ENCODE measurements at regions not wholly inside any gene's neighbourhood (a gene's known extent, or its start where the extent isn't known, plus 50 kb on each side); places are given as distances from the start of the nearest gene placed in this dataset.

GRCh38 chr12:39122562-39123204 lies 217.3 kb upstream of the CPNE8 start:
- no peak for TF ChIP-seq RXRA (IDR thresholded peaks at IDR 0.05)
- no peak for TF ChIP-seq GABPA (IDR thresholded peaks at IDR 0.05 in 1 of 2, conservative IDR thresholded peaks at IDR 0.05 in 1 of 2)
- TF ChIP-seq NR2F2 (IDR thresholded peaks at IDR 0.05): no peak
- no peak for TF ChIP-seq ZBTB33 (IDR thresholded peaks at IDR 0.05)
- TF ChIP-seq JUND (IDR thresholded peaks at IDR 0.05): no peak
- TF ChIP-seq SP1 (IDR thresholded peaks at IDR 0.05): no peak
- Histone ChIP-seq H3K9me3 (ENCODE audit: control insufficient read depth in 4 of 4, low read length in 3 of 4) (no peaks in the 10 kb centered on the region), H3K36me3 (ENCODE audit: control insufficient read depth in 4 of 4, insufficient read depth in 3 of 4, low read depth in 1 of 4, low read length in 3 of 4) (no peaks in the 10 kb centered on the region), H3K4me3 (ENCODE audit: low read depth in 1 of 3, low read length in 3 of 3) (no peak overlapping the region), H3K9ac (ENCODE audit: low read depth in 1 of 2, low read length in 2 of 2) (no peak overlapping the region), H3K27ac (ENCODE audit: low read depth in 1 of 2, low read length in 2 of 2) (no peak overlapping the region), H3K27me3 (ENCODE audit: control insufficient read depth in 4 of 4, insufficient read depth in 4 of 4, low read length in 3 of 4) (peaks cover 0 to 3% (median 0%) of the 10 kb centered on the region in 4 donors), H3K4me1 (ENCODE audit: control insufficient read depth in 4 of 4, insufficient read depth in 4 of 4, low read length in 3 of 4) (no peaks in the 10 kb centered on the region)
- WGBS: 74% methylated on average over 6 of the region's 6 CpGs
- DNase-seq (ENCODE audit: low spot score): no peak

DNA sequence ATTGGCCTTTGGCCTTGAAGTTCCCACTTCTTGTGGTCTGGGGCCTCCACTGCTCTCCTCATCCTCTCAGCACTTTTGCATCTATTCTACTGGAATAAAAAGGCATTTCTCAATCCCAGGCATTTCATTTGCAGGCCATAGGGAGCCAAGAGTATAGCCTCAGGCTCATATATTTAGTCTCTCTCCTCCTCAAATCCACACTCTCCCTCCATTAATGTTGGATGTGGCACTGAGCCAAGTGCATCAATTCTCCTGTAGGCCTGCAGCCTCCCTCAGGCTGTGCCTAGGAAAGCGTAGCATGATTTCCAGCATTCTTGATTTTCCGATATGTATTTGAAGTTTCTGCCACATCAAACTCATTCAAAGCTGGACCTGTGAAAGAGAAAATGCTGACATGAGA lies 211.5 kb upstream of the CPNE8 start:
- WGBS: 93% methylated on average over 2 of the region's 2 CpGs
- no peak overlapping the region for H3K4me3 ChIP-seq (ENCODE audit: low read depth in 1 of 3, low read length in 3 of 3)

DNA sequence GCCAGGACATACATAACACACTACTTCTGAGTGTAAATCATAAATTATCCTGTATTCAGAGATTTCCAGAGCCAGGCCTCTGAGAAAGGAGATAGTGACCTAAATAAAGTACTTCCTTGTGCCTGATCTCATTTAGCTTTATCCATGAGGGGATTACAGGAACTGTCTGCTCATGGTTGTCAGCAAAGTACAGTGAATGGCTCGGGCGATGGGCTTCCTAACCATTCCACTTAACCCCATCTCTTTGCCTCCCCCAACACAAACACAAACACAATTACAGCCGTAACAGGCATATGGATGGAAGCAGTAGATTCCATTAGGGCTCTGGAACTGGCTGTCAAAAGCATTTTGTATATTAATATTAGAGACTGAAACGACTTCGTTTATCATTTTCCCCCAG lies 206.7 kb upstream of the CPNE8 start:
- 84% methylated on average over 5 of the region's 5 CpGs for WGBS
- TF ChIP-seq TAF1 (conservative IDR thresholded peaks at IDR 0.05): no peak
- TF ChIP-seq RAD21 (IDR thresholded peaks at IDR 0.05): no peak
- no peak for TF ChIP-seq ZBTB33 (IDR thresholded peaks at IDR 0.05)
- TF ChIP-seq NR2F2 (IDR thresholded peaks at IDR 0.05): no peak
- no peak for TF ChIP-seq HNF4A (conservative IDR thresholded peaks at IDR 0.05)
- TF ChIP-seq, protein P1, sequence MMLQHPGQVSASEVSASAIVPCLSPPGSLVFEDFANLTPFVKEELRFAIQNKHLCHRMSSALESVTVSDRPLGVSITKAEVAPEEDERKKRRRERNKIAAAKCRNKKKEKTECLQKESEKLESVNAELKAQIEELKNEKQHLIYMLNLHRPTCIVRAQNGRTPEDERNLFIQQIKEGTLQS (IDR thresholded peaks at IDR 0.05): no peak
- no peak for TF ChIP-seq HNF4G (IDR thresholded peaks at IDR 0.05)
- TF ChIP-seq RXRA (IDR thresholded peaks at IDR 0.05): no peak
- TF ChIP-seq JUND (IDR thresholded peaks at IDR 0.05): no peak
- TF ChIP-seq, protein P2, sequence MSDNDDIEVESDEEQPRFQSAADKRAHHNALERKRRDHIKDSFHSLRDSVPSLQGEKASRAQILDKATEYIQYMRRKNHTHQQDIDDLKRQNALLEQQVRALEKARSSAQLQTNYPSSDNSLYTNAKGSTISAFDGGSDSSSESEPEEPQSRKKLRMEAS (IDR thresholded peaks at IDR 0.05): no peak
- H3K4me3 ChIP-seq (ENCODE audit: low read depth in 1 of 3, low read length in 3 of 3): no peak overlapping the region
- H3K27me3 ChIP-seq (ENCODE audit: control insufficient read depth in 4 of 4, insufficient read depth in 4 of 4, low read length in 3 of 4): no peaks in the 10 kb centered on the region
- H3K36me3 ChIP-seq (ENCODE audit: control insufficient read depth in 4 of 4, insufficient read depth in 3 of 4, low read depth in 1 of 4, low read length in 3 of 4): no peaks in the 10 kb centered on the region
- no peak overlapping the region for H3K27ac ChIP-seq (ENCODE audit: low read depth in 1 of 2, low read length in 2 of 2)
- no peak for DNase-seq (ENCODE audit: low spot score)
- H3K9me3 ChIP-seq (ENCODE audit: control insufficient read depth in 4 of 4, low read length in 3 of 4): no peaks in the 10 kb centered on the region
- H3K9ac ChIP-seq (ENCODE audit: low read depth in 1 of 2, low read length in 2 of 2): no peak overlapping the region
- H3K4me1 ChIP-seq (ENCODE audit: control insufficient read depth in 4 of 4, insufficient read depth in 4 of 4, low read length in 3 of 4): no peaks in the 10 kb centered on the region

More for the DNA sequence above, 211.5 kb upstream of the CPNE8 start:
- Histone ChIP-seq H3K27me3 (ENCODE audit: control insufficient read depth in 4 of 4, insufficient read depth in 4 of 4, low read length in 3 of 4) (no peaks in the 10 kb centered on the region), H3K4me1 (ENCODE audit: control insufficient read depth in 4 of 4, insufficient read depth in 4 of 4, low read length in 3 of 4) (no peaks in the 10 kb centered on the region), H3K36me3 (ENCODE audit: control insufficient read depth in 4 of 4, insufficient read depth in 3 of 4, low read depth in 1 of 4, low read length in 3 of 4) (no peaks in the 10 kb centered on the region), H3K9ac (ENCODE audit: low read depth in 1 of 2, low read length in 2 of 2) (no peak overlapping the region), H3K27ac (ENCODE audit: low read depth in 1 of 2, low read length in 2 of 2) (no peak overlapping the region), H3K9me3 (ENCODE audit: control insufficient read depth in 4 of 4, low read length in 3 of 4) (no peaks in the 10 kb centered on the region)
- no peak for DNase-seq (ENCODE audit: low spot score)
- no peak for TF ChIP-seq NR2F2 (IDR thresholded peaks at IDR 0.05)
- TF ChIP-seq, protein P2 (IDR thresholded peaks at IDR 0.05): no peak
- TF ChIP-seq HNF4G (IDR thresholded peaks at IDR 0.05): no peak
- TF ChIP-seq FOXA2 (IDR thresholded peaks at IDR 0.05): no peak

All from liver (tissue), 7 donors.